Adrenal gland (tissue), 9 donors: ENCODE measurements at regions not wholly inside any gene's neighbourhood (a gene's known extent, or its start where the extent isn't known, plus 50 kb on each side); places are given as distances from the start of the nearest gene placed in this dataset.

Experiments used
- DNase-seq, 7 donors: peaks; one replicate each; pipeline ENCODE4 v3.0.0-alpha.2; 2019 to 2020
- H3K27ac ChIP-seq, 5 donors: fragments of 200-600 bp; sonication (generic) in 4 of 5; 1 replicate in 3 of 5; 2 replicates in 2 of 5; pipeline versions ENCODE4 v1.5.1 to v1.8.0; 2016 to 2020; ENCODE audit warnings: mild to moderate bottlenecking in 1 of 5
- H3K27me3 ChIP-seq: fragments of 200-600 bp; 2 replicates; pipeline ENCODE4 v1.8.0; 2021
- H3K36me3 ChIP-seq, 2 donors: fragments of 200-600 bp; replicated peaks in 1 of 2; 1 replicate in 1 of 2; 2 replicates in 1 of 2; pipeline versions ENCODE4 v1.5.1 to v1.8.0; 2018 to 2022
- H3K4me1 ChIP-seq, 2 donors: fragments of 200-600 bp; replicated peaks in 1 of 2; 1 replicate in 1 of 2; 2 replicates in 1 of 2; pipeline versions ENCODE4 v1.5.1 to v1.8.0; 2018 to 2021
- H3K4me3 ChIP-seq, 4 donors: fragments of 200-600 bp; sonication (generic) in 3 of 4; one replicate each; pipeline ENCODE4 v1.5.1; 2016 to 2018
- H3K9me3 ChIP-seq, 3 donors: fragments of 200-600 bp; sonication (generic) in 1 of 3; replicated peaks in 1 of 3; 1 replicate in 2 of 3; 2 replicates in 1 of 3; pipeline versions ENCODE4 v1.5.1 to v1.8.0; 2016 to 2021
- CTCF ChIP-seq, 6 experiments: fragments of 450-650 bp in 4 of 6; fragments of 200-600 bp in 2 of 6; sonication (generic) in 1 of 6; IDR thresholded peaks; 1 replicate in 5 of 6; 2 replicates in 1 of 6; pipeline versions ENCODE4 v1.5.1 to v1.8.0; 2016 to 2021; ENCODE audit warnings: antibody characterized with exemption in 6 of 6, mild to moderate bottlenecking in 2 of 6, moderate library complexity in 1 of 6
- POLR2A ChIP-seq, 2 donors: fragments of 450-650 bp; IDR thresholded peaks; one replicate each; pipeline ENCODE4 v1.6.1; 2017; ENCODE audit warnings: antibody characterized with exemption in 2 of 2, mild to moderate bottlenecking in 2 of 2, moderate library complexity in 1 of 2
- WGBS, 4 donors: extraction: QIAGEN DNeasy Blood & Tissue Kit in 2 of 4; methylation state at CpG; one replicate each; pipeline versions ENCODE4 v1.1.5 to v1.1.7; 2013 to 2017; 5-methylcytosine and 5-hydroxymethylcytosine counted together
- intact Hi-C, 2 donors: fragments of 100-400 bp; cut with DNase I; formaldehyde crosslinking; loops; one replicate each; pipeline versions ENCODE4 v1.14.1 to v1.15.0; 2022 to 2023
- donor health status: healthy with polysubstance abuse.
- donor health status: Bipolar disorder and iron deficiency.
- donor health status: DM: yes; HTN: yes; CAD: no.
- donor health status: DM: no; HTN: no; CAD: no.
- donor health status: DM: no; HTN: no; CAD: no.

GRCh38 chr5:171700318-171700912, 85.2 kb upstream of the SMIM23 start:
- H3K4me3 ChIP-seq, result no peak overlapping the region
- H3K36me3 ChIP-seq, result no peaks in the 10 kb centered on the region
- no peak for DNase-seq
- intact Hi-C loops, result no loop called here
- WGBS, 4 donors, result 60 to 80% (median 69%) methylated on average over 2 of the region's 2 CpGs
- H3K27me3 ChIP-seq, result no peaks in the 10 kb centered on the region
- H3K27ac ChIP-seq, result no peak overlapping the region
- no peak for TF ChIP-seq POLR2A (IDR thresholded peaks at IDR 0.05)
- no peak for TF ChIP-seq CTCF (IDR thresholded peaks at IDR 0.05)
- no peaks in the 10 kb centered on the region for H3K9me3 ChIP-seq
- no peaks in the 10 kb centered on the region for H3K4me1 ChIP-seq

GRCh38 chr5:171701100-171701541, 84.5 kb upstream of the SMIM23 start:
- no peak overlapping the region for H3K4me3 ChIP-seq
- DNase-seq, result no peak
- H3K27me3 ChIP-seq, result no peaks in the 10 kb centered on the region
- no peaks in the 10 kb centered on the region for H3K36me3 ChIP-seq
- H3K4me1 ChIP-seq, result no peaks in the 10 kb centered on the region
- 80 to 84% (median 83%) methylated on average over 10 of the region's 10 CpGs for WGBS, 4 donors
- H3K27ac ChIP-seq, result no peak overlapping the region
- H3K9me3 ChIP-seq, result no peaks in the 10 kb centered on the region
- no peak for TF ChIP-seq CTCF (IDR thresholded peaks at IDR 0.05)
- TF ChIP-seq POLR2A (IDR thresholded peaks at IDR 0.05), result no peak
- intact Hi-C loops, result no loop called here

- DNase-seq, result no peak
- Histone ChIP-seq H3K9me3 (no peaks in the 10 kb centered on the region), H3K36me3 (no peaks in the 10 kb centered on the region), H3K27me3 (no peaks in the 10 kb centered on the region), H3K27ac (no peak overlapping the region), H3K4me1 (no peaks in the 10 kb centered on the region), H3K4me3 (no peak overlapping the region)
- intact Hi-C loops, result no loop called here
- no peak for TF ChIP-seq CTCF (IDR thresholded peaks at IDR 0.05)
- no peak for TF ChIP-seq POLR2A (IDR thresholded peaks at IDR 0.05)
- WGBS, 4 donors, result 72 to 85% (median 76%) methylated on average over 5 to 13 of the region's 13 CpGs
Measured at GRCh38 chr5:171702135-171702770, 83.4 kb upstream of the SMIM23 start.

- TF ChIP-seq CTCF (IDR thresholded peaks at IDR 0.05) (no peak), POLR2A (IDR thresholded peaks at IDR 0.05) (no peak)
- 89 to 96% (median 93%) methylated on average over 8 to 11 of the region's 11 CpGs for WGBS, 4 donors
- Histone ChIP-seq H3K36me3 (no peaks in the 10 kb centered on the region), H3K27ac (no peak overlapping the region), H3K4me3 (no peak overlapping the region), H3K27me3 (no peaks in the 10 kb centered on the region), H3K4me1 (no peaks in the 10 kb centered on the region), H3K9me3 (no peaks in the 10 kb centered on the region)
- no peak for DNase-seq
- intact Hi-C loops, result no loop called here
Measured at GRCh38 chr5:171703146-171703545, 82.5 kb upstream of the SMIM23 start.
